C1 segment of cervical spinal cord (tissue), 14 donors: ENCODE measurements at regions not wholly inside any gene's neighbourhood (a gene's known extent, or its start where the extent isn't known, plus 50 kb on each side); places are given as distances from the start of the nearest gene placed in this dataset.
"Not testable (repeated sequence)": the region's sequence is repeated elsewhere in the genome, so short reads cannot be mapped to it uniquely, and the experiment has no call there.

ENCODE experiments used
- DNase-seq, 14 donors: peaks; one replicate each; lab custom pipeline; 2025; lab: John Stamatoyannopoulos, UW

GRCh38 chr22:48717883-48718817, 1109.5 kb downstream of the BRD1 start:
- DNase-seq = no peak

- peak in 1 of 14 donors; percentile 19 for DNase-seq
Observed at GRCh38 chr22:48717076-48717810, 1110.4 kb downstream of the BRD1 start.

GRCh38 chr22:48716154-48716553, 1111.5 kb downstream of the BRD1 start:
- DNase-seq = not testable (repeated sequence)

- no peak for DNase-seq
Observed at GRCh38 chr22:48715511-48715910, 1112.2 kb downstream of the BRD1 start.

- DNase-seq = no peak
Observed at GRCh38 chr22:48714231-48714630, 1113.4 kb downstream of the BRD1 start.

- no peak for DNase-seq
Observed at GRCh38 chr22:48713272-48714205, 1114.1 kb downstream of the BRD1 start.

GRCh38 chr22:48712558-48713271, 1115.0 kb downstream of the BRD1 start:
- no peak for DNase-seq

GRCh38 chr22:48711669-48712068, 1116.0 kb downstream of the BRD1 start:
- no peak for DNase-seq

GRCh38 chr22:48711031-48711431, 1116.6 kb downstream of the BRD1 start:
- no peak for DNase-seq

GRCh38 chr22:48710410-48710809, 1117.3 kb downstream of the BRD1 start:
- no peak for DNase-seq

- no peak for DNase-seq
Observed at GRCh38 chr22:48709976-48710375, 1117.7 kb downstream of the BRD1 start.

- DNase-seq = no peak
Observed at GRCh38 chr22:48709453-48709852, 1118.2 kb downstream of the BRD1 start.

GRCh38 chr22:48708558-48709245, 1119.0 kb downstream of the BRD1 start:
- no peak for DNase-seq

- DNase-seq = no peak
Observed at GRCh38 chr22:48707763-48708557, 1119.7 kb downstream of the BRD1 start.

GRCh38 chr22:48706934-48707762, 1120.5 kb downstream of the BRD1 start:
- DNase-seq = no peak

- DNase-seq = no peak
Observed at GRCh38 chr22:48705917-48706605, 1121.6 kb downstream of the BRD1 start.

- DNase-seq = no peak
Observed at GRCh38 chr22:48705159-48705916, 1122.3 kb downstream of the BRD1 start.
